Activated CD8-positive, alpha-beta T cell treated with anti-CD3 and anti-CD28 coated beads for 36 hours (primary cell): ENCODE measurements at regions not wholly inside any gene's neighbourhood (a gene's known extent, or its start where the extent isn't known, plus 50 kb on each side); places are given as distances from the start of the nearest gene placed in this dataset.
"Not testable (repeated sequence)": the region's sequence is repeated elsewhere in the genome, so short reads cannot be mapped to it uniquely, and the experiment has no call there.

Experiments used
- ATAC-seq: fragments of 200-7000 bp; cut with Tn5 transposase; one replicate; pipeline ENCODE4 v1.10.0; 2021; ENCODE audit warnings: mild to moderate bottlenecking, moderate library complexity
- CTCF ChIA-PET: fragments of 350-600 bp; sonication (Branson Sonifier 250); formaldehyde crosslinking; loops from one replicate; lab custom pipeline; 2021; ENCODE audit warnings: antibody characterized with exemption; lab: Charles Lee
- POLR2A ChIA-PET: fragments of 350-600 bp; sonication (Branson Sonifier 250); formaldehyde crosslinking; loops from one replicate; lab custom pipeline; 2021; ENCODE audit warnings: antibody characterized with exemption; lab: Charles Lee
- DNase-seq: peaks from one replicate; pipeline ENCODE4 v3.0.0-alpha.2; 2020
- H3K27ac Mint-ChIP-seq: one replicate; pipeline ENCODE4 v1.8.0; 2021; ENCODE audit warnings: mild to moderate bottlenecking, mixed read lengths
- H3K27me3 Mint-ChIP-seq: one replicate; pipeline ENCODE4 v1.8.0; 2021; ENCODE audit warnings: mixed read lengths
- H3K36me3 Mint-ChIP-seq: one replicate; pipeline ENCODE4 v1.8.0; 2021; ENCODE audit warnings: low read depth, mixed read lengths
- H3K4me1 Mint-ChIP-seq: one replicate; pipeline ENCODE4 v1.8.0; 2021; ENCODE audit warnings: low read depth, mixed read lengths
- H3K4me3 Mint-ChIP-seq: one replicate; pipeline ENCODE4 v1.8.0; 2021; ENCODE audit warnings: mild to moderate bottlenecking, moderate library complexity, mixed read lengths
- H3K9me3 Mint-ChIP-seq: one replicate; pipeline ENCODE4 v1.8.0; 2021; ENCODE audit warnings: mixed read lengths
- CTCF ChIP-seq: fragments of 200-600 bp; IDR thresholded peaks from one replicate; pipeline ENCODE4 v1.8.0; 2022; ENCODE audit warnings: antibody characterized with exemption, mild to moderate bottlenecking
- intact Hi-C: fragments of 100-400 bp; cut with micrococcal nuclease; formaldehyde crosslinking; loops from one replicate; pipeline ENCODE4 v1.10.0; 2022

GRCh38 chr11:3476084-3476936 is 97.4 kb upstream of the ZNF195 start:
- H3K36me3 Mint-ChIP-seq, POLR2A ChIA-PET, H3K4me1 Mint-ChIP-seq, ATAC-seq, H3K27ac Mint-ChIP-seq, H3K4me3 Mint-ChIP-seq, CTCF ChIA-PET, H3K27me3 Mint-ChIP-seq, intact Hi-C loops, H3K9me3 Mint-ChIP-seq, DNase-seq: not testable (repeated sequence)
- peak; percentile 26 for TF ChIP-seq CTCF

- CTCF ChIA-PET, POLR2A ChIA-PET, DNase-seq, H3K27me3 Mint-ChIP-seq, intact Hi-C loops, ATAC-seq, H3K4me3 Mint-ChIP-seq, H3K36me3 Mint-ChIP-seq, H3K9me3 Mint-ChIP-seq, H3K4me1 Mint-ChIP-seq, H3K27ac Mint-ChIP-seq: not testable (repeated sequence)
Observed at GRCh38 chr11:3468963-3469362, 90.0 kb upstream of the ZNF195 start.

GRCh38 chr11:3467599-3467998 is 88.7 kb upstream of the ZNF195 start:
- POLR2A ChIA-PET, H3K4me3 Mint-ChIP-seq, DNase-seq, H3K27ac Mint-ChIP-seq, H3K36me3 Mint-ChIP-seq, H3K9me3 Mint-ChIP-seq, CTCF ChIA-PET, ATAC-seq, H3K4me1 Mint-ChIP-seq, intact Hi-C loops, H3K27me3 Mint-ChIP-seq: not testable (repeated sequence)

GRCh38 chr11:3455666-3456065 is 76.7 kb upstream of the ZNF195 start:
- H3K27me3 Mint-ChIP-seq, result peaks cover 20% of the 10 kb centered on the region
- H3K4me1 Mint-ChIP-seq, CTCF ChIA-PET, H3K36me3 Mint-ChIP-seq, POLR2A ChIA-PET, intact Hi-C loops, H3K27ac Mint-ChIP-seq, H3K4me3 Mint-ChIP-seq, DNase-seq, H3K9me3 Mint-ChIP-seq, ATAC-seq: not testable (repeated sequence)

- DNase-seq, result peak; percentile 69
- H3K9me3 Mint-ChIP-seq, H3K27ac Mint-ChIP-seq, POLR2A ChIA-PET, H3K36me3 Mint-ChIP-seq, H3K4me1 Mint-ChIP-seq, ATAC-seq, intact Hi-C loops, CTCF ChIA-PET: not testable (repeated sequence)
- Mint-ChIP-seq H3K27me3 (peaks cover 20% of the 10 kb centered on the region), H3K4me3 (peak overlapping the region; percentile 37)
- peak; percentile 77 for TF ChIP-seq CTCF
Observed at GRCh38 chr11:3454844-3455243, 75.9 kb upstream of the ZNF195 start.

GRCh38 chr11:3453596-3454256 is 74.8 kb upstream of the ZNF195 start:
- H3K36me3 Mint-ChIP-seq, H3K27ac Mint-ChIP-seq, intact Hi-C loops, H3K4me3 Mint-ChIP-seq, H3K9me3 Mint-ChIP-seq, ATAC-seq, DNase-seq, H3K4me1 Mint-ChIP-seq, POLR2A ChIA-PET: not testable (repeated sequence)
- CTCF ChIA-PET, result interaction anchor here (1.4 kb wide), 1 partner anchor 127 kb away, joined by 8 read pairs; no protein-coding TSS in a partner anchor
- peaks cover 20% of the 10 kb centered on the region for H3K27me3 Mint-ChIP-seq

- CTCF ChIA-PET, H3K4me3 Mint-ChIP-seq, H3K9me3 Mint-ChIP-seq, intact Hi-C loops, H3K4me1 Mint-ChIP-seq, H3K36me3 Mint-ChIP-seq, DNase-seq, H3K27ac Mint-ChIP-seq, POLR2A ChIA-PET, ATAC-seq: not testable (repeated sequence)
- peaks cover 13% of the 10 kb centered on the region for H3K27me3 Mint-ChIP-seq
Observed at GRCh38 chr11:3450822-3451221, 71.9 kb upstream of the ZNF195 start.

GRCh38 chr11:3445535-3445934 is 66.6 kb upstream of the ZNF195 start:
- H3K4me3 Mint-ChIP-seq, ATAC-seq, H3K36me3 Mint-ChIP-seq, H3K4me1 Mint-ChIP-seq, intact Hi-C loops, CTCF ChIA-PET, DNase-seq, POLR2A ChIA-PET, H3K27ac Mint-ChIP-seq, H3K9me3 Mint-ChIP-seq: not testable (repeated sequence)
- peaks cover 19% of the 10 kb centered on the region for H3K27me3 Mint-ChIP-seq

- H3K36me3 Mint-ChIP-seq, H3K9me3 Mint-ChIP-seq, H3K27ac Mint-ChIP-seq, intact Hi-C loops, H3K4me1 Mint-ChIP-seq, CTCF ChIA-PET, H3K4me3 Mint-ChIP-seq, DNase-seq, ATAC-seq, POLR2A ChIA-PET: not testable (repeated sequence)
- H3K27me3 Mint-ChIP-seq, result peaks cover 21% of the 10 kb centered on the region
Observed at GRCh38 chr11:3444420-3444744, 65.4 kb upstream of the ZNF195 start.
